Neutrophil (primary cell): ENCODE measurements at regions not wholly inside any gene's neighbourhood (a gene's known extent, or its start where the extent isn't known, plus 50 kb on each side); places are given as distances from the start of the nearest gene placed in this dataset.
"Not testable (repeated sequence)": the region's sequence is repeated elsewhere in the genome, so short reads cannot be mapped to it uniquely, and the experiment has no call there.

Source experiments
- H3K27ac ChIP-seq: fragments of 200-600 bp; sonication (generic); 2 replicates; pipeline ENCODE4 v1.5.1; 2016; ENCODE audit warnings: mild to moderate bottlenecking, moderate library complexity
- H3K27me3 ChIP-seq: fragments of 200-600 bp; sonication (generic); 2 replicates; pipeline ENCODE4 v1.6.0; 2016; ENCODE audit warnings: mild to moderate bottlenecking
- H3K36me3 ChIP-seq: fragments of 200-600 bp; sonication (generic); 2 replicates; pipeline ENCODE4 v1.5.1; 2017
- H3K4me1 ChIP-seq, 2 experiments: fragments of 200-600 bp in 1 of 2; sonication (generic) in 1 of 2; 1 replicate in 1 of 2; 2 replicates in 1 of 2; pipeline versions ENCODE4 v1.5.1 to v1.6.1; 2013 to 2016; ENCODE audit warnings: low read depth in 1 of 2, low read length in 1 of 2, mild to moderate bottlenecking in 1 of 2, moderate library complexity in 1 of 2; ENCODE audit not compliant: control insufficient read depth in 1 of 2, insufficient read depth in 1 of 2
- H3K4me3 ChIP-seq, 2 experiments: fragments of 200-600 bp in 1 of 2; sonication (generic) in 1 of 2; 1 replicate in 1 of 2; 2 replicates in 1 of 2; pipeline ENCODE4 v1.5.1; 2013 to 2016; ENCODE audit warnings: low read depth in 1 of 2, low read length in 1 of 2, mild to moderate bottlenecking in 1 of 2, moderate library complexity in 1 of 2
- H3K9me3 ChIP-seq: fragments of 200-600 bp; sonication (generic); 2 replicates; pipeline ENCODE4 v1.5.1; 2016
- CTCF ChIP-seq: fragments of 200-600 bp; sonication (generic); IDR thresholded peaks from 2 replicates; pipeline ENCODE4 v1.5.1; 2016; ENCODE audit warnings: antibody characterized with exemption

GRCh38 chr1:228669242-228669585 is 66.1 kb upstream of the RHOU start:
- H3K27me3 ChIP-seq: no peaks in the 10 kb centered on the region
- no peak overlapping the region for H3K4me3 ChIP-seq
- H3K27ac ChIP-seq: no peak overlapping the region
- peaks cover 0 to 3% of the 10 kb centered on the region in 2 experiments for H3K4me1 ChIP-seq
- TF ChIP-seq CTCF: no peak
- H3K9me3 ChIP-seq: no peaks in the 10 kb centered on the region
- H3K36me3 ChIP-seq: no peaks in the 10 kb centered on the region

GRCh38 chr1:228681076-228681565 is 54.2 kb upstream of the RHOU start:
- not testable (repeated sequence) for H3K36me3 ChIP-seq, H3K4me3 ChIP-seq, H3K4me1 ChIP-seq, H3K27ac ChIP-seq, H3K9me3 ChIP-seq
- peaks cover 22% of the 10 kb centered on the region for H3K27me3 ChIP-seq

GRCh38 chr1:228683428-228683827 is 51.9 kb upstream of the RHOU start:
- H3K4me1 ChIP-seq: no peaks in the 10 kb centered on the region
- no peaks in the 10 kb centered on the region for H3K36me3 ChIP-seq
- H3K4me3 ChIP-seq: no peak overlapping the region
- TF ChIP-seq CTCF: no peak
- H3K27me3 ChIP-seq: peaks cover 24% of the 10 kb centered on the region
- H3K27ac ChIP-seq: no peak overlapping the region
- no peaks in the 10 kb centered on the region for H3K9me3 ChIP-seq

GRCh38 chr1:228684607-228685006 is 50.7 kb upstream of the RHOU start:
- H3K4me1 ChIP-seq: no peaks in the 10 kb centered on the region
- no peak for TF ChIP-seq CTCF
- H3K36me3 ChIP-seq: no peaks in the 10 kb centered on the region
- H3K27ac ChIP-seq: no peak overlapping the region
- H3K4me3 ChIP-seq: no peak overlapping the region
- no peaks in the 10 kb centered on the region for H3K9me3 ChIP-seq
- H3K27me3 ChIP-seq: peaks cover 30% of the 10 kb centered on the region

- no peak for TF ChIP-seq CTCF
- Histone ChIP-seq H3K27ac (no peak overlapping the region), H3K4me3 (no peak overlapping the region), H3K36me3 (no peaks in the 10 kb centered on the region), H3K27me3 (peaks cover 30% of the 10 kb centered on the region), H3K4me1 (no peaks in the 10 kb centered on the region), H3K9me3 (no peaks in the 10 kb centered on the region)
Measured at GRCh38 chr1:228685081-228685660, 50.1 kb upstream of the RHOU start.
